MM.1S (cell line): ENCODE measurements at regions not wholly inside any gene's neighbourhood (a gene's known extent, or its start where the extent isn't known, plus 50 kb on each side); places are given as distances from the start of the nearest gene placed in this dataset.

Source experiments
- CTCF ChIP-seq: fragments of 300-600 bp; sonication (generic); IDR thresholded peaks from 2 replicates; pipeline ENCODE4 v1.5.1; 2016; ENCODE audit warnings: antibody characterized with exemption, low read length, mixed read lengths
- EZH2 ChIP-seq: fragments of 300-600 bp; sonication (generic); optimal IDR thresholded peaks from 2 replicates; pipeline ENCODE3; 2017; ENCODE audit warnings: low read depth, mild to moderate bottlenecking, antibody characterized with exemption, low read length, mixed read lengths

GRCh38 chr10:29941476-29941875 is 117.9 kb downstream of the JCAD start:
- TF ChIP-seq CTCF (no peak), EZH2 (no peak)
